SK-N-MC (cell line): ENCODE measurements at regions not wholly inside any gene's neighbourhood (a gene's known extent, or its start where the extent isn't known, plus 50 kb on each side); places are given as distances from the start of the nearest gene placed in this dataset.

Source experiments
- EZH2 ChIP-seq: fragments of 200-600 bp; sonication (generic); IDR thresholded peaks from one replicate; pipeline ENCODE4 v1.6.1; 2017; ENCODE audit warnings: antibody characterized with exemption
- POLR2AphosphoS5 ChIP-seq: IDR thresholded peaks from 2 replicates; pipeline ENCODE4 v1.6.1; 2012; ENCODE audit warnings: mild to moderate bottlenecking, low read depth, low read length, borderline replicate concordance

DNA sequence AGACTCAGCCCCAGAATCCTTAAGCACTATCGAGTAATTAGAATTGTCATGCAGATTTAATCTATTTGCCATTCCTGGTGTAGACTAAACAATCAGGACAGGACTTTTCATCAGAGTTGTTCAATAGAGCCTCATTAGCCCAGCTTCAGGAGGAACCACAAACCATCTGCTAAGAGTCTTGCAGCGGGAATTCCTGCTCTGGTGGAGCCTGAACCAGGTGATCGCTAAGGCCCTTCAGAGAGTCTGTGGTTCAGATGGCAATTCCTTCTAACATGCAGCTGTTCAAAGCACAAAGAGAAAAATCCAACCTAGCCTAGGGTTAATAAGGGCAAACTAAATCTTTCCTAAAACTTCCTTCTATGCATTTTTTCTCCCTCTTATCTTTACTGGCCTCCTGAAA lies 119.1 kb upstream of the CPEB2 start:
- TF ChIP-seq EZH2 (no peak), POLR2AphosphoS5 (no peak)
